GM23248 (cell line): ENCODE measurements at regions not wholly inside any gene's neighbourhood (a gene's known extent, or its start where the extent isn't known, plus 50 kb on each side); places are given as distances from the start of the nearest gene placed in this dataset.

Source experiments
- DNase-seq: peaks from one replicate; pipeline ENCODE4 v3.0.0-alpha.2; 2015
- H2AFZ ChIP-seq: fragments of 200-600 bp; sonication (generic); 2 replicates; pipeline ENCODE4 v1.6.1; 2016; ENCODE audit warnings: antibody characterized with exemption
- H3F3A ChIP-seq: fragments of 200-600 bp; sonication (generic); 2 replicates; pipeline ENCODE4 v1.6.1; 2016; ENCODE audit warnings: mild to moderate bottlenecking, antibody characterized with exemption, mixed run types; ENCODE audit not compliant: insufficient read depth
- H3K27ac ChIP-seq: fragments of 200-600 bp; sonication (generic); 2 replicates; pipeline ENCODE4 v1.5.1; 2016; ENCODE audit warnings: mild to moderate bottlenecking
- H3K27me3 ChIP-seq: fragments of 200-600 bp; sonication (generic); replicated peaks from 2 replicates; pipeline ENCODE4 v1.6.1; 2016; ENCODE audit warnings: mild to moderate bottlenecking; ENCODE audit not compliant: insufficient read depth
- H3K36me3 ChIP-seq: fragments of 200-600 bp; sonication (generic); 2 replicates; pipeline ENCODE4 v1.6.1; 2016; ENCODE audit warnings: low read depth, mild to moderate bottlenecking
- H3K4me1 ChIP-seq: fragments of 200-600 bp; sonication (generic); 2 replicates; pipeline ENCODE4 v1.6.1; 2016; ENCODE audit warnings: mild to moderate bottlenecking; ENCODE audit not compliant: insufficient read depth
- H3K4me2 ChIP-seq: fragments of 200-600 bp; sonication (generic); one replicate; pipeline ENCODE4 v1.6.1; 2016; ENCODE audit warnings: mild to moderate bottlenecking; ENCODE audit not compliant: unreplicated experiment
- H3K4me3 ChIP-seq: fragments of 200-600 bp; sonication (generic); 2 replicates; pipeline ENCODE4 v1.5.1; 2016; ENCODE audit warnings: mild to moderate bottlenecking
- H3K79me2 ChIP-seq: fragments of 200-600 bp; sonication (generic); 2 replicates; pipeline ENCODE4 v1.6.1; 2016; ENCODE audit warnings: mild to moderate bottlenecking; ENCODE audit not compliant: insufficient read depth
- H3K9ac ChIP-seq: fragments of 200-600 bp; sonication (generic); 2 replicates; pipeline ENCODE4 v1.6.1; 2016; ENCODE audit warnings: mild to moderate bottlenecking
- H3K9me2 ChIP-seq: fragments of 200-600 bp; sonication (generic); 2 replicates; pipeline ENCODE4 v1.6.1; 2016; ENCODE audit warnings: mixed run types, mild to moderate bottlenecking, moderate library complexity; ENCODE audit not compliant: insufficient read depth
- H3K9me3 ChIP-seq: fragments of 200-600 bp; sonication (generic); one replicate; pipeline ENCODE4 v1.6.1; 2017; ENCODE audit warnings: low read depth
- H4K20me1 ChIP-seq: fragments of 200-600 bp; sonication (generic); 2 replicates; pipeline ENCODE4 v1.6.0; 2016; ENCODE audit not compliant: insufficient read depth
- EZH2 ChIP-seq: fragments of 200-600 bp; sonication (generic); IDR thresholded peaks from 2 replicates; pipeline ENCODE4 v1.6.1; 2018; ENCODE audit warnings: antibody characterized with exemption, mild to moderate bottlenecking; ENCODE audit not compliant: insufficient read depth, poor library complexity, severe bottlenecking
- EZH2phosphoT487 ChIP-seq: fragments of 200-600 bp; sonication (generic); IDR thresholded peaks from 2 replicates; pipeline ENCODE4 v1.6.1; 2018; ENCODE audit warnings: antibody characterized with exemption, moderate library complexity, mild to moderate bottlenecking, low read depth; ENCODE audit not compliant: insufficient read depth
- WGBS, 2 experiments: methylation state at CpG; one replicate each; pipeline ENCODE4 v1.1.6; 2015 to 2017; ENCODE audit warnings: low lambda C conversion rate in 2 of 2, low coverage in 1 of 2; ENCODE audit errors: missing lambda C conversion rate in 2 of 2; 5-methylcytosine and 5-hydroxymethylcytosine counted together
- in situ Hi-C: fragments of 300-500 bp; cut with MboI; formaldehyde crosslinking; loops from 2 replicates; pipeline ENCODE4 v1.15.0; 2020

- in situ Hi-C loops: no loop called here
- WGBS, 2 experiments: 17 to 24% methylated on average over 4 of the region's 4 CpGs
- Histone ChIP-seq H3K4me3 (no peak overlapping the region), H3K27me3 (no peaks in the 10 kb centered on the region), H2AFZ (no peak overlapping the region), H4K20me1 (no peaks in the 10 kb centered on the region), H3K79me2 (no peaks in the 10 kb centered on the region), H3K9ac (no peak overlapping the region), H3K36me3 (no peaks in the 10 kb centered on the region), H3K4me2 (no peak overlapping the region), H3K27ac (no peak overlapping the region), H3K9me3 (no peaks in the 10 kb centered on the region), H3K9me2 (no peaks in the 10 kb centered on the region), H3F3A (no peaks in the 10 kb centered on the region), H3K4me1 (no peaks in the 10 kb centered on the region)
- no peak for TF ChIP-seq EZH2
- no peak for DNase-seq
Measured at GRCh38 chr11:134556186-134556585, 144.1 kb upstream of the B3GAT1 start.

DNA sequence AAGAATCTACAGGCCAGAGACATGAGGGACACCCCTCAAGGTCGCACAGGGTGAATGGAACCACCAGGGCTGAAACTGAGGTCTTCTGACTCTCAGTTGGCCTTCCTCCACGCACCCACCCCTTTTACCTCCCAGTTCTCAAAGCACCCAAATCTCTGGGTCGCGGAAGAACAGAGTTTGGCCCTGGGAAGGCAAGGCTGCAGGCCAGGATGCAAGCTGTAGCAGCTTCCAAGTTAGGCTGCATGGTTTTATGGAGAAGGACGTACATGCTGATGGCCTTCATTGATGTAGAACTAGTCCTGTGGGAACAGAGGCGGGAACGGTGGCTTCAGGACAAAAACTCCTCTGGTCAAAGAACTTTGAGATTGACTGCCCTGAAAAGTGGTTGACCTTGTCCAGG lies 143.5 kb upstream of the B3GAT1 start:
- Histone ChIP-seq H3F3A (no peaks in the 10 kb centered on the region), H2AFZ (no peak overlapping the region), H3K9me3 (no peaks in the 10 kb centered on the region), H3K36me3 (no peaks in the 10 kb centered on the region), H3K4me3 (no peak overlapping the region), H3K9me2 (no peaks in the 10 kb centered on the region), H3K9ac (no peak overlapping the region), H3K27me3 (no peaks in the 10 kb centered on the region), H4K20me1 (no peaks in the 10 kb centered on the region), H3K27ac (no peak overlapping the region), H3K4me1 (no peaks in the 10 kb centered on the region), H3K79me2 (no peaks in the 10 kb centered on the region), H3K4me2 (no peak overlapping the region)
- no peak for DNase-seq
- no peak for TF ChIP-seq EZH2
- TF ChIP-seq EZH2phosphoT487: no peak
- WGBS, 2 experiments: 25 to 32% methylated on average over 7 of the region's 7 CpGs
- in situ Hi-C loops: no loop called here

DNA sequence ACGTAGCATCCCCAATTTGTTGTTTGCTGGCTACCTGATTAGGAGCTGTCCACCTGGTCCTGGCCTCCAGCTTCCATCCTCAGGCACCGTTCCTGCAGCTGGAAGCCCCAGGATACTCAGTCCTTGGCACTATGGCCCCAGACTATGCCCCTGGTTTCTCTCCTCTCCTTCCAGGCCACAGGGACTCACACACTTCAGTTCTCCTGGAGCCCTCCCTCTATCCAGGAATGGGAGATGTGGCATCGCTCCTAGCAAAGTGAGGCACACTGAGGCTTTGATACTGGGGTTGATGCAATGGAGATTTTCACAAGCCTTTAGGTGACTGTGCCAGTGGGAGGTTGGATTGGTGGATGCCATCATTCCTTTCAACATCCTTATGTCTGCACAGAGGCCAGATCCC lies 142.8 kb upstream of the B3GAT1 start:
- no peak for DNase-seq
- TF ChIP-seq EZH2 (no peak), EZH2phosphoT487 (no peak)
- H3K9me3 ChIP-seq: no peaks in the 10 kb centered on the region
- no peaks in the 10 kb centered on the region for H3K79me2 ChIP-seq
- whole genome bisulfite sequencing, 2 experiments: 13 to 15% methylated on average over 3 of the region's 3 CpGs
- H3K9me2 ChIP-seq: no peaks in the 10 kb centered on the region
- H3K4me3 ChIP-seq: no peak overlapping the region
- in situ Hi-C loops: no loop called here
- no peak overlapping the region for H3K9ac ChIP-seq
- H3K4me2 ChIP-seq: no peak overlapping the region
- no peaks in the 10 kb centered on the region for H3K27me3 ChIP-seq
- H3K4me1 ChIP-seq: no peaks in the 10 kb centered on the region
- H3K36me3 ChIP-seq: no peaks in the 10 kb centered on the region
- H4K20me1 ChIP-seq: no peaks in the 10 kb centered on the region
- no peaks in the 10 kb centered on the region for H3F3A ChIP-seq
- H2AFZ ChIP-seq: no peak overlapping the region
- H3K27ac ChIP-seq: no peak overlapping the region

DNA sequence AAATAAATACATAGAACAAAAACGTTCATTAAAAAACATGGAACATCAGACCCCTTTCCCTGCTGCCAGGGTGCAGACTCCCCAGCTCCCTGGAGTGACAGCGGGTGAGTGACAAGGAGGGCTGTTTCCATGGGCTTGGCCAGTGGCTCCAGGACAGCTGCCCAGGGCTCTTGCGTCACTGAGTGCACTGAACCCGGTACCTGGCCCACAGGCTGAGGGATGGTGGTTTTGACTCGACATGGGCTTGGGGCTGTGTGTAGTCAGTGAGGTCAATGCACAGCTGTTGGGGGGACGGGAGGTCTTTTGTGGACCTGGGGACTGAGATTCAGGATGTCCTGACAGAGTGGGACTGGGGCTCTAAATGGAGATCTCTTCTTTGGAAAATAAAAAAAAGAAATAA lies 142.1 kb upstream of the B3GAT1 start:
- no peak for DNase-seq
- no peak overlapping the region for H3K4me2 ChIP-seq
- H3K27me3 ChIP-seq: no peaks in the 10 kb centered on the region
- no peaks in the 10 kb centered on the region for H3F3A ChIP-seq
- H3K9me3 ChIP-seq: no peaks in the 10 kb centered on the region
- H3K9ac ChIP-seq: no peak overlapping the region
- H4K20me1 ChIP-seq: no peaks in the 10 kb centered on the region
- H3K79me2 ChIP-seq: no peaks in the 10 kb centered on the region
- no peaks in the 10 kb centered on the region for H3K9me2 ChIP-seq
- H2AFZ ChIP-seq: no peak overlapping the region
- no peak overlapping the region for H3K4me3 ChIP-seq
- H3K4me1 ChIP-seq: no peaks in the 10 kb centered on the region
- TF ChIP-seq EZH2 (no peak), EZH2phosphoT487 (no peak)
- H3K27ac ChIP-seq: no peak overlapping the region
- no peaks in the 10 kb centered on the region for H3K36me3 ChIP-seq
- 15 to 18% methylated on average over 6 of the region's 6 CpGs for WGBS, 2 experiments
- in situ Hi-C loops: no loop called here

DNA sequence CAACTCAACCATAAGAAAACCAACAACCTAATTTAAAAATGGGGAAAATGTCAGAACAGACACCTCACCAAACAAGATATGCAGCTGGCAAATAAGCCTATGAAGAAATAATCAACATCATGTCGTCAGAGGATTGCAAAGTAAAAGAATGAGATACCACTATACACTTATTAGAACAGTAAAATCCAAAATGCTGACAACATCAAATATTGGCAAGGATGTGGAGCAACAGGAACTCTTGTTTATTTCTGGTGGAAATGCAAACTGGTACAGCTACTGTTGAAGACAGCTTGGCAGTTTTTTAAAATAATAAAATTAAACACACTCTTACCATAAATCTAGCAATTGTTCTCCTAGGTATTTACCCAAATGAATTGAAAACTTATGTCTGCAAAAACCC lies 140.7 kb upstream of the B3GAT1 start:
- Histone ChIP-seq H3K4me1 (no peaks in the 10 kb centered on the region), H3K9me2 (no peaks in the 10 kb centered on the region), H4K20me1 (no peaks in the 10 kb centered on the region), H2AFZ (no peak overlapping the region), H3K4me3 (no peak overlapping the region), H3K27ac (no peak overlapping the region), H3K36me3 (no peaks in the 10 kb centered on the region), H3K4me2 (no peak overlapping the region), H3F3A (no peaks in the 10 kb centered on the region), H3K79me2 (no peaks in the 10 kb centered on the region), H3K9ac (no peak overlapping the region), H3K9me3 (no peaks in the 10 kb centered on the region), H3K27me3 (no peaks in the 10 kb centered on the region)
- TF ChIP-seq EZH2: no peak
- TF ChIP-seq EZH2phosphoT487: no peak
- in situ Hi-C loops: no loop called here
- WGBS, 2 experiments: 0 to 2% methylated on average over 1 of the region's 1 CpG
- no peak for DNase-seq
